Heart left ventricle (tissue), 16 donors: ENCODE measurements at regions not wholly inside any gene's neighbourhood (a gene's known extent, or its start where the extent isn't known, plus 50 kb on each side); places are given as distances from the start of the nearest gene placed in this dataset.

ENCODE experiments used
- ATAC-seq, 4 donors: fragments of 200-7000 bp; cut with Tn5 transposase; one replicate each; pipeline ENCODE4 v1.9.1; 2020 to 2022; ENCODE audit warnings: moderate library complexity in 4 of 4, mild to moderate bottlenecking in 3 of 4, moderate number of reproducible peaks in 1 of 4
- DNase-seq, 5 donors: peaks; one replicate each; pipeline ENCODE4 v3.0.0-alpha.2; 2020
- H3K27ac ChIP-seq, 12 donors: fragments of 200-600 bp; sonication (generic) in 4 of 12; one replicate each; pipeline versions ENCODE4 v1.5.0 to v1.8.0; 2016 to 2022; ENCODE audit warnings: mild to moderate bottlenecking in 2 of 12
- H3K27me3 ChIP-seq, 9 donors: fragments of 200-600 bp; sonication (generic) in 2 of 9; one replicate each; pipeline versions ENCODE4 v1.5.1 to v1.8.0; 2016 to 2022; ENCODE audit warnings: mild to moderate bottlenecking in 3 of 9
- H3K36me3 ChIP-seq, 9 donors: fragments of 200-600 bp; sonication (generic) in 2 of 9; one replicate each; pipeline versions ENCODE4 v1.5.0 to v1.8.0; 2018 to 2022; ENCODE audit warnings: mild to moderate bottlenecking in 2 of 9
- H3K4me1 ChIP-seq, 12 donors: fragments of 200-600 bp; sonication (generic) in 4 of 12; one replicate each; pipeline versions ENCODE4 v1.5.0 to v1.8.0; 2016 to 2022; ENCODE audit warnings: mild to moderate bottlenecking in 3 of 12
- H3K4me3 ChIP-seq, 12 donors: fragments of 200-600 bp; sonication (generic) in 4 of 12; one replicate each; pipeline versions ENCODE4 v1.5.0 to v1.8.0; 2017 to 2022; ENCODE audit warnings: mild to moderate bottlenecking in 9 of 12, moderate library complexity in 4 of 12
- H3K9me3 ChIP-seq, 12 donors: fragments of 200-600 bp; sonication (generic) in 4 of 12; one replicate each; pipeline versions ENCODE4 v1.5.0 to v1.8.0; 2016 to 2022; ENCODE audit warnings: mild to moderate bottlenecking in 1 of 12
- POLR2A ChIP-seq, 2 donors: fragments of 450-650 bp; IDR thresholded peaks; one replicate each; pipeline ENCODE4 v1.6.1; 2017; ENCODE audit warnings: antibody characterized with exemption in 2 of 2, mild to moderate bottlenecking in 2 of 2, moderate library complexity in 2 of 2
- WGBS, 4 donors: extraction: QIAGEN DNeasy Blood & Tissue Kit in 2 of 4; methylation state at CpG; one replicate each; pipeline versions ENCODE4 v1.1.5 to v1.1.7; 2013 to 2018; 5-methylcytosine and 5-hydroxymethylcytosine counted together
- intact Hi-C, 10 donors: fragments of 100-400 bp; cut with DNase I; formaldehyde crosslinking; loops; one replicate each; pipeline versions ENCODE4 v1.11.1 to v1.14.2; 2022
- TF ChIP-seq, protein P1 (sequence below), 12 donors: fragments of 200-600 bp; sonication (generic) in 4 of 12; IDR thresholded peaks; one replicate each; pipeline versions ENCODE4 v1.5.0 to v1.8.0; 2018 to 2022; ENCODE audit warnings: antibody characterized with exemption in 12 of 12, mild to moderate bottlenecking in 5 of 12
- donor health status: ischemic (EF 13 %, LVEDD 7.1; RV severe dilation, severe dysfunction).
- donor health status: healthy with polysubstance abuse.
- donor health status: DM: no; HTN: yes; CAD: no.
- donor health status: DM: no; HTN: no; CAD: no.
- donor health status: ischemic (EF 25% LVEDD 6.9; RV normal size, moderate dysfunction).
- donor health status: ischemic (EF 25% LVEDD 5.7; RV mildly dilated, moderate dysfunction).
- donor health status: healthy.
- donor health status: DM: yes; HTN: yes; CAD: no.
- donor health status: ischemic (EF 35%, LVEDD 5.7; RV mildly dilated, moderate dysfunction).
- donor health status: nonischemic (EF 11% LVEDD 7.7; RV severe dilation, severe dysfunction).
- donor health status: DM: yes; HTN: yes; CAD: no.
- donor health status: PGD.
- donor health status: ischemic (EF 29% LVEDD 5.4; RV normal size, mild dysfunction).
- donor health status: nonischemic (EF 23%, LVEDD 6.1; RV moderate dilation, normal function).

DNA sequence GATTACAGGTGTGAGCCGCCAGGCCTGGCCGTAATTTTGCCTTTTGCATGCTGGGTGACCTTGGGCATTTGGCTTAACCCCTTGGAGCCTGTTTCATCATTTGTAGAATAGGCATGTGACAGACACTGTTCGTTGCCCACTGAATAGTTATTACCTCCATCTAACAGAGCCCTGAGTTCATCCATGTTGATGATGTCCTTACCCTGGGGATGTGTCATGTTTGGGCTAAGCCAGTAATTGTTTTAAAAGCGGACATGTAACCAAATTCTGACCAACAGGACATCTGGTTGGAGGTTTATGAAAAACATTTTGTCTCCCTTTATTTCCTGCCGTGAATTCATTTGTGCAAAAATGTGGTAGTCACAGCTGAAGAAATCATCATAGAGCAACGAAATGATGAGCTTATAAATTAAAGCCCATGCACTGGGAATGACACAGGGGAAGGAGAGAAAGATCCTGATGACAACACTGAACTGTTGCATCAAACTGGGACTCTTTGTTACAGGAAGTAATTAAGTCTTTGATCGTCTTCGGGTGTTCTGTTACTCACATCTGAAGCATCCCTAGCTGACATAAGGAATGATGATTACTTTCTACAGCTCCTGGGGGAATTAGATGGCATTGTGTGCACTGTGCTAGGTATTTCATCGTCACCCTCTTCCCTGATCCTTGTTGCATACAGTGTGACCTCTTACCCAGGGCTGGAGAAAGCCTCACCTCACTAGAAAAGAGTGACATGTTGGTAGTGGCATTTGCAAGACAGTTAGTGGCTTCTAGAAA, 117.8 kb downstream of the FGF18 start:
- Histone ChIP-seq H3K27ac (no peak overlapping the region), H3K36me3 (no peaks in the 10 kb centered on the region), H3K9me3 (no peaks in the 10 kb centered on the region), H3K27me3 (no peaks in the 10 kb centered on the region), H3K4me1 (peaks cover 0 to 12% (median 0%) of the 10 kb centered on the region in 12 donors), H3K4me3 (no peak overlapping the region)
- 63 to 72% (median 66%) methylated on average over 9 of the region's 9 CpGs for WGBS, 4 donors
- ATAC-seq (peak in 1 of 4 donors; percentile 39), DNase-seq (no peak)
- TF ChIP-seq POLR2A (IDR thresholded peaks at IDR 0.05) = no peak
- TF ChIP-seq, protein P1, sequence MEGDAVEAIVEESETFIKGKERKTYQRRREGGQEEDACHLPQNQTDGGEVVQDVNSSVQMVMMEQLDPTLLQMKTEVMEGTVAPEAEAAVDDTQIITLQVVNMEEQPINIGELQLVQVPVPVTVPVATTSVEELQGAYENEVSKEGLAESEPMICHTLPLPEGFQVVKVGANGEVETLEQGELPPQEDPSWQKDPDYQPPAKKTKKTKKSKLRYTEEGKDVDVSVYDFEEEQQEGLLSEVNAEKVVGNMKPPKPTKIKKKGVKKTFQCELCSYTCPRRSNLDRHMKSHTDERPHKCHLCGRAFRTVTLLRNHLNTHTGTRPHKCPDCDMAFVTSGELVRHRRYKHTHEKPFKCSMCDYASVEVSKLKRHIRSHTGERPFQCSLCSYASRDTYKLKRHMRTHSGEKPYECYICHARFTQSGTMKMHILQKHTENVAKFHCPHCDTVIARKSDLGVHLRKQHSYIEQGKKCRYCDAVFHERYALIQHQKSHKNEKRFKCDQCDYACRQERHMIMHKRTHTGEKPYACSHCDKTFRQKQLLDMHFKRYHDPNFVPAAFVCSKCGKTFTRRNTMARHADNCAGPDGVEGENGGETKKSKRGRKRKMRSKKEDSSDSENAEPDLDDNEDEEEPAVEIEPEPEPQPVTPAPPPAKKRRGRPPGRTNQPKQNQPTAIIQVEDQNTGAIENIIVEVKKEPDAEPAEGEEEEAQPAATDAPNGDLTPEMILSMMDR (IDR thresholded peaks at IDR 0.05) = no peak
- intact Hi-C loops = no loop called here

DNA sequence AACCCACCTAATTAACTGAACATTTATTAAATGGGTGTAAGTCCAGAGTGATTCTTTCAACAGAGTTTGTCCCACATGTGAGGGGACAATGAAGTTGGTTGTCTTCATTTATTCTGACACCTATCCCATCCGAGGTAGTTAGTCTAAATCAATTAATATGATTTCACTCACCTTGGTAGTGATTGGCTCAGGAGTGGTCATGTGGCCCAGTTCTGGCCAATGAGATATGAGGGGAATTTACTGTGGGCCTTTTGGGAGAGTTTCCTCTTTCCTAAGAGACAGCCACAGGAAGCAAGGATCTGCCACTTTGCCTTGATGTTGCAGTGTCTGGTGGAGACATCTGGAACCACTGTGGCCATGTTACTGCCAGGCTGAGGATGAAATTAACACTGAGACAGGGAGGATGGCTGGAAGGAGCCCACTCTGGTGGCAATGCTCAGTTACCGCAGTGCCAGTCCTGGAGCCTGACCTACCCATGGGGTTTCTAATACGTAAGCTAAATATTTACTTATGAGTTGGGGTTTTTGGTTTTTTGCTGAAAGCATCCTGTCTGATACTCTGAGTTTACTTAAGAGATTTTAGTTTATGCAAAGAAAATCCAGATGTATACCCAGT, 118.6 kb downstream of the FGF18 start:
- WGBS, 4 donors = 76 to 87% (median 85%) methylated on average over 3 of the region's 3 CpGs
- Histone ChIP-seq H3K27ac (no peak overlapping the region), H3K27me3 (no peaks in the 10 kb centered on the region), H3K4me3 (no peak overlapping the region), H3K9me3 (no peaks in the 10 kb centered on the region), H3K36me3 (no peaks in the 10 kb centered on the region), H3K4me1 (peaks cover 0 to 12% (median 2%) of the 10 kb centered on the region in 12 donors)
- no peak for DNase-seq
- intact Hi-C loops = no loop called here
- no peak for ATAC-seq
- TF ChIP-seq, protein P1 (IDR thresholded peaks at IDR 0.05) = no peak
- no peak for TF ChIP-seq POLR2A (IDR thresholded peaks at IDR 0.05)

DNA sequence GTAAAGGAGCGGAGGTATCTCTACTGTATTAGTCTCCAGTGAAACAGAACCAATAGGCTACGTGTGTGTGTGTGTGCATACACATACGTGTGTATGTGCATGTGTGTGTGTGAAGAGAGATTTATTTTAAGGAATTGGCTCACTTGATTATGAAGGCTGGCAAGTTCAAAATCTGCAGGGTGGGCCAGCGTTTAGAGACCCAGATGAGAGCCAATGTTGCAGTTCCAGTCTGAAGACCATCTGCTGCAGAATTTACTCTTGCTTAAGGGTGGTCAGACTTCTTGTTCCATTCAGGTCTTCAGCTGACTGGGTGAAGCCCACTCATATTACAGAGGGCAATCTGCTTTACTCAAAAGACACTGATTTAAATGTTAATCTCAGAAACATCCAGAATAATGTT, 119.2 kb downstream of the FGF18 start:
- H3K4me3 ChIP-seq = no peak overlapping the region
- DNase-seq (no peak), ATAC-seq (no peak)
- intact Hi-C loops = no loop called here
- TF ChIP-seq, protein P1 (IDR thresholded peaks at IDR 0.05) = no peak
- TF ChIP-seq POLR2A (IDR thresholded peaks at IDR 0.05) = no peak
- no peak overlapping the region for H3K27ac ChIP-seq
- no peaks in the 10 kb centered on the region for H3K27me3 ChIP-seq
- H3K9me3 ChIP-seq = no peaks in the 10 kb centered on the region
- H3K36me3 ChIP-seq = no peaks in the 10 kb centered on the region
- H3K4me1 ChIP-seq = peaks cover 0 to 12% (median 2%) of the 10 kb centered on the region in 12 donors
- 73 to 95% (median 80%) methylated on average over 4 of the region's 4 CpGs for WGBS, 4 donors

DNA sequence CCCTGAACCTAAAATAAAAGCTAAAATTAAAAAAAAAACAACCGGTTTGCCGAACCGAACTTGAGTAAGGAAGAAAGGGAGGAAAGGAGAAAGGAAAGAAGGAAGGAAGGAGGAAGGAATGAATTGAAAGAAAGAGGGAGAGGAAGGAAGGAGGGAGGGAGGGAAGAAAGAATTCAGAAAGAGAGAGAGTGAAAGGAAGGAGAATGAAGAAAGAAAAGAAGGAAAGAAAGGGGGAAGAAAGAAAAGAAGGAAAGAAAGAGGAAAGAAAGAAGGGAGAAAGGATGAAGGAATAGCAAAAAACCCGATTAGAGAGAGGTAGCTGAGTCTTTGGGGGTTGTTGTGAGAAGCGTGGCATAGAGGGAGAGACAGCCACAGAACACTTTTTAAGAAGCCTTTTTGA, 121.4 kb downstream of the FGF18 start:
- Histone ChIP-seq H3K9me3 (no peaks in the 10 kb centered on the region), H3K27ac (no peak overlapping the region), H3K4me3 (no peak overlapping the region), H3K36me3 (no peaks in the 10 kb centered on the region), H3K4me1 (peaks cover 0 to 12% (median 2%) of the 10 kb centered on the region in 12 donors), H3K27me3 (no peaks in the 10 kb centered on the region)
- intact Hi-C loops = no loop called here
- DNase-seq (no peak), ATAC-seq (no peak)
- 82 to 86% (median 84%) methylated on average over 5 of the region's 5 CpGs for WGBS, 4 donors
- TF ChIP-seq, protein P1 (IDR thresholded peaks at IDR 0.05) = no peak
- no peak for TF ChIP-seq POLR2A (IDR thresholded peaks at IDR 0.05)
